ENCODE measurements at regions not wholly inside any gene's neighbourhood (a gene's known extent, or its start where the extent isn't known, plus 50 kb on each side); places are given as distances from the start of the nearest gene placed in this dataset.

DNA sequence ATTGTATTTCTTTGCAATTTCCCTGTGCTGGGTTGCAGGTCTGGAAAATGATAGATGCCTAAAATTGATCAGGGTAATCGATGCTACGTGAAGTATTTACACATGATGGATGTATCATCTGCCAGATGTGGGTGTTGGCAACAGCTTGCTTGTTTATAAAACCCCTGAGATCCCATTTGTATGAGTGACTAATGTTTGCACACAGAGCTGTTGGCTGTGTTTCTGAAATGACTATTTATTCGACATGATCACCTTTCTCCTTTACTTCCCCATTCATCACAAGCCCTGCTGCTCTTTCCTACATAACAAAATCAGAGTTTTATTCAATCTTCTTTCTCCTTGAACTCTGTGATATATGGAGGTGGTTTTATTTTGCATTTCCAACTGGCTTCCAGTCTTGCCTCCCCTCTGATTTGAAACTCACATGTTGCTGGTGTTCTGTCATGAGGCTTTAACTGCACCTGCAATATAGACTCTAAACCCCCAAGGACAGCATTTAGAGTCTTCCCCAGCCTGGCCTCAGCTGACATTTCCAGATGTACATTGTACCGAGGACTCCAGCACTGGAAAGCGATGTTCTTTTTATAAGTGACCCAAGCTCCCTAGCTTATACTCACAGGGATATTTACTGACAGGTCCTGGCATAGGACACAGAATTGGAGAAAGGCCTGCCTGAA lies 50.7 kb upstream of the SHB start:
- no peak overlapping the region for H3K4me3 ChIP-seq (ENCODE audit: low read length)
- no peaks in the 10 kb centered on the region for H3K4me1 ChIP-seq (ENCODE audit: insufficient read depth, low read length)
- TF ChIP-seq, protein P1, sequence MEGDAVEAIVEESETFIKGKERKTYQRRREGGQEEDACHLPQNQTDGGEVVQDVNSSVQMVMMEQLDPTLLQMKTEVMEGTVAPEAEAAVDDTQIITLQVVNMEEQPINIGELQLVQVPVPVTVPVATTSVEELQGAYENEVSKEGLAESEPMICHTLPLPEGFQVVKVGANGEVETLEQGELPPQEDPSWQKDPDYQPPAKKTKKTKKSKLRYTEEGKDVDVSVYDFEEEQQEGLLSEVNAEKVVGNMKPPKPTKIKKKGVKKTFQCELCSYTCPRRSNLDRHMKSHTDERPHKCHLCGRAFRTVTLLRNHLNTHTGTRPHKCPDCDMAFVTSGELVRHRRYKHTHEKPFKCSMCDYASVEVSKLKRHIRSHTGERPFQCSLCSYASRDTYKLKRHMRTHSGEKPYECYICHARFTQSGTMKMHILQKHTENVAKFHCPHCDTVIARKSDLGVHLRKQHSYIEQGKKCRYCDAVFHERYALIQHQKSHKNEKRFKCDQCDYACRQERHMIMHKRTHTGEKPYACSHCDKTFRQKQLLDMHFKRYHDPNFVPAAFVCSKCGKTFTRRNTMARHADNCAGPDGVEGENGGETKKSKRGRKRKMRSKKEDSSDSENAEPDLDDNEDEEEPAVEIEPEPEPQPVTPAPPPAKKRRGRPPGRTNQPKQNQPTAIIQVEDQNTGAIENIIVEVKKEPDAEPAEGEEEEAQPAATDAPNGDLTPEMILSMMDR (IDR thresholded peaks at IDR 0.05), result no peak
- no peaks in the 10 kb centered on the region for H3K36me3 ChIP-seq (ENCODE audit: insufficient read depth, low read length)
- H3K4me3 Mint-ChIP-seq, result no peak overlapping the region
- CTCF ChIA-PET, result no interaction called here
- no peaks in the 10 kb centered on the region for H3K4me1 Mint-ChIP-seq (ENCODE audit: low read depth)
- intact Hi-C loops (cut with DNase I, micrococcal nuclease), result no loop called here
- no peak for DNase-seq
- H3K27me3 ChIP-seq (ENCODE audit: control insufficient read depth in 1 of 2, insufficient read depth in 2 of 2, low read length in 2 of 2), result peaks cover 3 to 6% of the 10 kb centered on the region in 2 experiments
- peaks cover 24% of the 10 kb centered on the region for H3K27me3 Mint-ChIP-seq
- no peaks in the 10 kb centered on the region for H3K9me3 Mint-ChIP-seq
- no peaks in the 10 kb centered on the region for H3K36me3 Mint-ChIP-seq (ENCODE audit: low read depth)
- no peaks in the 10 kb centered on the region for H3K9me3 ChIP-seq (ENCODE audit: control insufficient read depth in 1 of 2, insufficient read depth in 1 of 2, low read length in 2 of 2)
- H3K27ac Mint-ChIP-seq, result no peak overlapping the region
- POLR2A ChIA-PET, result no interaction called here
- H3K27ac ChIP-seq (ENCODE audit: low read depth in 1 of 2, low read length in 2 of 2), result no peak overlapping the region
- ATAC-seq (ENCODE audit: poor library complexity), result no peak

DNA sequence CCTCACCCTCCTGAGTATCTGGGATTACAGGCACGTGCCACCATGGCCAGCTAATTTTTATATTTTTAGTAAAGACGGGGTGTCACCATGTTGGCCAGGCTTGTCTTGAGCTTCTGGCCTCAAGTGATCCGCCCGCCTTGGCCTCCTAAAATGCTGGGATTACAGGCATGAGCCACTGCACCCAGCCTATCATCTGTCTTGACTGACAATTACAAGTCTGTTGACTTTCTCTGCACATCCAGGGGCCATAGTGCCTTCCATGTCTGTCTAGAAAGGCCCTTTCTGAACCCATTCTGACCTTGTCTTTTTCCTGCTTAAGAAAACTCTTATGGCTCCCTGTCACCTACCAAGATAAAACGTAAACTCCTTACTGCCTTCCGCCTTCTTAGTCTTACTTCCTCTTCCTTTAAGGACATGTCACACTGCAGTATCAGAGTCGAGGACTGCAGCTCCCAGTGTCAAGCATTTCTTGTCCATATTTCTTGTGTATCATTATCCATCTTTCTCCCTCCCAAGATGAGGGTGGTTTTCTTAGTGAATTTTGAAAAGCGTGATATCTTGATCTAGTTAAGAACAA lies 49.9 kb upstream of the SHB start:
- ATAC-seq (ENCODE audit: poor library complexity), result no peak
- POLR2A ChIA-PET, result no interaction called here
- H3K27ac ChIP-seq (ENCODE audit: low read depth in 1 of 2, low read length in 2 of 2), result no peak overlapping the region
- Mint-ChIP-seq H3K36me3 (ENCODE audit: low read depth) (no peaks in the 10 kb centered on the region), H3K4me3 (no peak overlapping the region), H3K27me3 (peaks cover 21% of the 10 kb centered on the region), H3K4me1 (ENCODE audit: low read depth) (no peaks in the 10 kb centered on the region), H3K9me3 (no peaks in the 10 kb centered on the region), H3K27ac (no peak overlapping the region)
- no peaks in the 10 kb centered on the region for H3K36me3 ChIP-seq (ENCODE audit: insufficient read depth, low read length)
- H3K4me3 ChIP-seq (ENCODE audit: low read length), result no peak overlapping the region
- TF ChIP-seq, protein P1 (IDR thresholded peaks at IDR 0.05), result no peak
- CTCF ChIA-PET, result no interaction called here
- H3K4me1 ChIP-seq (ENCODE audit: insufficient read depth, low read length), result no peaks in the 10 kb centered on the region
- no peaks in the 10 kb centered on the region for H3K9me3 ChIP-seq (ENCODE audit: control insufficient read depth in 1 of 2, insufficient read depth in 1 of 2, low read length in 2 of 2)
- peaks cover 3 to 6% of the 10 kb centered on the region in 2 experiments for H3K27me3 ChIP-seq (ENCODE audit: control insufficient read depth in 1 of 2, insufficient read depth in 2 of 2, low read length in 2 of 2)
- intact Hi-C loops (cut with DNase I, micrococcal nuclease), result no loop called here
- DNase-seq, result no peak
